ENCODE measurements at regions not wholly inside any gene's neighbourhood (a gene's known extent, or its start where the extent isn't known, plus 50 kb on each side); places are given as distances from the start of the nearest gene placed in this dataset.

DNA sequence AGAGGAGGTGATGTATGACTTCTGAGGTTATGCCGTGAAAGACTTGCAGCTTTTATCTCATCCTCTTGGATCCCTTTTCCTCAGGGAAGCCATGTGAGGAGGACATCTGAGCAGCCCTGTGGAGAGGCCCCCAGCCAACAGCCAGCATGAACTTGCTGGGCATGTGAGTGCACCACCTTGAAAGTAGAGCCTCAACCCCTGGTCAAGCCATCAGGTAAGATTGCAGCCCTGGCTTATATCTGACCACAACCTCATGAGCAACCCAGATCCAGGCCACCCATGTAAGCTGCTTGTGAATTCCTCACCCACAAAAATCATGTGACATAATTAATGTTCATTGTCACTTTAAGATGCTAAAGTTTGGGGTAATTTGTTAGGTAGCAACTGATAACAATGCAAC lies 121.0 kb downstream of the MIAT start:
- TF ChIP-seq, protein P1, sequence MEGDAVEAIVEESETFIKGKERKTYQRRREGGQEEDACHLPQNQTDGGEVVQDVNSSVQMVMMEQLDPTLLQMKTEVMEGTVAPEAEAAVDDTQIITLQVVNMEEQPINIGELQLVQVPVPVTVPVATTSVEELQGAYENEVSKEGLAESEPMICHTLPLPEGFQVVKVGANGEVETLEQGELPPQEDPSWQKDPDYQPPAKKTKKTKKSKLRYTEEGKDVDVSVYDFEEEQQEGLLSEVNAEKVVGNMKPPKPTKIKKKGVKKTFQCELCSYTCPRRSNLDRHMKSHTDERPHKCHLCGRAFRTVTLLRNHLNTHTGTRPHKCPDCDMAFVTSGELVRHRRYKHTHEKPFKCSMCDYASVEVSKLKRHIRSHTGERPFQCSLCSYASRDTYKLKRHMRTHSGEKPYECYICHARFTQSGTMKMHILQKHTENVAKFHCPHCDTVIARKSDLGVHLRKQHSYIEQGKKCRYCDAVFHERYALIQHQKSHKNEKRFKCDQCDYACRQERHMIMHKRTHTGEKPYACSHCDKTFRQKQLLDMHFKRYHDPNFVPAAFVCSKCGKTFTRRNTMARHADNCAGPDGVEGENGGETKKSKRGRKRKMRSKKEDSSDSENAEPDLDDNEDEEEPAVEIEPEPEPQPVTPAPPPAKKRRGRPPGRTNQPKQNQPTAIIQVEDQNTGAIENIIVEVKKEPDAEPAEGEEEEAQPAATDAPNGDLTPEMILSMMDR (conservative IDR thresholded peaks at IDR 0.05; ENCODE audit: low read depth): no peak
- ChIA-PET CTCF (interaction anchor here (0.7 kb wide), 1 partner anchor 9 kb away, joined by 4 read pairs; no protein-coding TSS in a partner anchor), POLR2A (ENCODE audit: low non-redundant PET) (no interaction called here)
- H3K27ac ChIP-seq: no peak overlapping the region
- no peak for DNase-seq (ENCODE audit: low spot score)

GRCh38 chr22:26779108-26779507 lies 121.7 kb downstream of the MIAT start:
- ChIA-PET POLR2A (ENCODE audit: low non-redundant PET) (no interaction called here), CTCF (interaction anchor here (0.7 kb wide), 1 partner anchor 8 kb away, joined by 4 read pairs; no protein-coding TSS in a partner anchor)
- no peak for DNase-seq (ENCODE audit: low spot score)

GRCh38 chr22:26779929-26780328 lies 122.5 kb downstream of the MIAT start:
- CTCF ChIA-PET: no interaction called here
- H3K27ac ChIP-seq: no peak overlapping the region
- POLR2A ChIA-PET (ENCODE audit: low non-redundant PET): no interaction called here
- no peak for DNase-seq (ENCODE audit: low spot score)
- TF ChIP-seq, protein P1 (conservative IDR thresholded peaks at IDR 0.05; ENCODE audit: low read depth): no peak

More at GRCh38 chr22:26779108-26779507, 121.7 kb downstream of the MIAT start:
- TF ChIP-seq, protein P1 (conservative IDR thresholded peaks at IDR 0.05; ENCODE audit: low read depth): no peak
- H3K27ac ChIP-seq: no peak overlapping the region

DNA sequence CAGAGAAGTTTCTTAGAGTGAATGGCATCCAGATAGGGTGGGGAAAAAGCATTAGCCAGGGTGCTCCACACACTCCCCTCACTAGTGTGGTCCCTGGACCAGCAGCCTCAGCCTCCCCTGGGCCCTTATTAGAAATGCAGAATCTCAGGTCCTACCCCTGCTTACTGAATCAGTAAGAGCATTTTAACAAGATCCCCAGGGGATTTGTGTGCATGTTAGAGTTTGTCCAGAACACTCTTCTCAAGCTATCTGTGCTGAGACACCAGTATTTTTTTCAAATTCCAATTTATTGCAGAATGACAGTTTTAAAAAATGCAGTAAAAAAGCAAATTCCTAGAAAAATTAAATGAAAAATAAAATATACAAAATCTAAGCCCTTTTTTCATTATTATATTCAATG lies 123.1 kb downstream of the MIAT start:
- CTCF ChIA-PET: no interaction called here
- POLR2A ChIA-PET (ENCODE audit: low non-redundant PET): no interaction called here

DNA sequence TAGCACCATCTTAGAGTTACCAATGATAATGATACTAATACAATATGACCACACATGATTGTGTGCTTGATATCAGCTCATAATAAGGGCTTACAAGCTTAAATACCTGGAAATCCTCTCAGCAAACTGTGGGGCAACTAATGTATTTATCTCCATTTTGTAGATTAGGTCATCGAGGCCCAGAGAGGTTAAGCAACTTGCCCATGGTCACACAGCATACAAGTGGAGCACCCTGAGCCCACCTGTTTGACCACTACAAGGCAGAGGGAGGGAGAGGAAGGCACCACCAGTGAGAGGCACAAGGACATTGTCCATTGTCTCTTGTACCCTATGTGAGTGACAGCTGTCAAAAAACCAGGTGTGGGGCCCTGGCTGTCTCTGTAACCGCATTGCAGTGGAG lies 123.7 kb downstream of the MIAT start:
- TF ChIP-seq, protein P1 (conservative IDR thresholded peaks at IDR 0.05; ENCODE audit: low read depth): no peak
- no peak for DNase-seq (ENCODE audit: low spot score)
- ChIA-PET CTCF (no interaction called here), POLR2A (ENCODE audit: low non-redundant PET) (no interaction called here)
- H3K27ac ChIP-seq: no peak overlapping the region

More for the DNA sequence above, 123.1 kb downstream of the MIAT start:
- TF ChIP-seq, protein P1 (conservative IDR thresholded peaks at IDR 0.05; ENCODE audit: low read depth): no peak
- no peak for DNase-seq (ENCODE audit: low spot score)
- no peak overlapping the region for H3K27ac ChIP-seq

DNA sequence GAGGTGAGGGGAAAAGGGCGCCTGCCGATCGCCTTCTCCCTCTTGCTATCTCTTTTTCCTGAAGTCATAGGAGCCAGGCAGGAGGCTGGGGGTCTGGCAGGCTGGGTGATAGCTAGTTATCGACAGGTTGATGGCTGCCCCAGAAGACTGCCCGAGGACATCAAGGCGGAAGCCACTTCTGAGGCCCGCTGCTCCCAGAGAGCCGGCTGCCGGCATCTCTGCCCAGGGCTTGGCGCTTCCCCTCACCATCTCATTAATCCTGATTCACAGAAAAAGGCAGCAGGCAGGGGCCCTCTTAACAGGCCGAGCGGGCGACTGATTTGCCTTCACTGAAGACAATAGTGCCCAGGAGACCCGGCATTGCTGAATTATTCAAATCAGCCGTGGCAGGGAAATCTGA lies 124.2 kb downstream of the MIAT start:
- CTCF ChIA-PET: no interaction called here
- DNase-seq (ENCODE audit: low spot score): no peak
- TF ChIP-seq, protein P1 (conservative IDR thresholded peaks at IDR 0.05; ENCODE audit: low read depth): no peak
- H3K27ac ChIP-seq: no peak overlapping the region
- POLR2A ChIA-PET (ENCODE audit: low non-redundant PET): no interaction called here

GRCh38 chr22:26783885-26784284 lies 126.5 kb downstream of the MIAT start:
- ChIA-PET CTCF (no interaction called here), POLR2A (ENCODE audit: low non-redundant PET) (no interaction called here)
- no peak overlapping the region for H3K27ac ChIP-seq
- no peak for DNase-seq (ENCODE audit: low spot score)
- TF ChIP-seq, protein P1 (conservative IDR thresholded peaks at IDR 0.05; ENCODE audit: low read depth): no peak
